GM18868 (cell line): ENCODE measurements at regions not wholly inside any gene's neighbourhood (a gene's known extent, or its start where the extent isn't known, plus 50 kb on each side); places are given as distances from the start of the nearest gene placed in this dataset.
"Not testable (repeated sequence)": the region's sequence is repeated elsewhere in the genome, so short reads cannot be mapped to it uniquely, and the experiment has no call there.

Experiments used
- ATAC-seq: cut with Tn5 transposase; IDR thresholded peaks from one replicate; pipeline ENCODE4 v1.9.1; 2021; ENCODE audit warnings: mild to moderate bottlenecking, moderate library complexity; ENCODE audit not compliant: unreplicated experiment

DNA sequence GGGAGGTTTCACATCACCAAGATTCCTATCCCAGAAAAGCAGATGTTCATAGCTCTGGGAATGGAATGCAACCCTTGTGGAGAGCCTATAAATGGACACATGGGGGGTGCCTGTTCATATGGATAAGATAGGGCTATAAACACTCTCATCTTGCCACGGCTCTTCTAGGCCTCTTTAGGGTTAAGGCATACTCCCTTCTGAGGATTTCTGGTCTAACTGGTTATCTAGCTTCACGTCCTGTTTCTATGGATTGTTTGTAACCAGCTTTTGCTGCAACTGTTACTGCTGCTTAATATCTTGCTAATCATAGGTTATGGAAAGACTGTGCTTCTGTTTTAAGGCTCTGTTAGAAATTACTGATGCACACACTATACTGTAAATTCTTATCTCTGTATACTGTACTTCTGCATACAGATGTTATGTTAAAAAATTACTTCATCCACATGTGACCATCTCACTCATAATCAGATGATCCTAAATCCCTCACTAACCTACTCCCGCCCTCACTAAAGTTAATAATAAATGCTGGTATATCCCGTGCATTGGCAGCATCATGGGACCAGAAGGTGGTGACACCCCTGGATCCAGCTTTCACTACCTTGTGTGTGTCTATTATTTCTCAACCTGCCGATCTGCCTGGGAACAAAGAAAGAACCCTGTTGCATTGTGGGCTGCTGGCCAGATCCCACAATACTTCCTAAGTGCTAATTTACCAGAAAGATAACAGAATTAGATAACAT, 68.7 kb downstream of the PRKAB2 start:
- not testable (repeated sequence) for ATAC-seq

GRCh38 chr1:147099192-147099591, 73.1 kb downstream of the PRKAB2 start:
- ATAC-seq = no peak

- not testable (repeated sequence) for ATAC-seq
Measured at GRCh38 chr1:147098338-147098973, 73.8 kb downstream of the PRKAB2 start.

DNA sequence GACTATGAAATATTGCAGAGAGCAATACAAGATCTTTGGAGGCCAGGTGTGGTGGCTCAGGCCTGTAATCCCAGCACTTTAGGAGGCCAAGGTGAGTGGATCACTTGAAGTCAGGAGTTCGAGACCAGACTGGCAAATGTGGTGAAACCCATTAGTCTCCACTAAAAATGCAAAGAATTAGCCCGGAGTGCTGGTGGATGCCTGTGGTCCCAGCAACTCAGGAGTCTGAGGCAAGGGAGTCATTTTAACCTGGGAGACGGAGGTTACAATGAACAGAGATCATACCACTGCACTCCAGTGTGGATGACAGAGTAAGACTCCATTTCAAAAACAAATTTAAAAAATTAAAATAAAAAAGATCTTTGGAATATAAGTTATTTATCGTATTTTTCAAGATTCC, 76.6 kb downstream of the PRKAB2 start:
- ATAC-seq = no peak

- no peak for ATAC-seq
Measured at GRCh38 chr1:147091801-147092200, 80.5 kb downstream of the PRKAB2 start.

DNA sequence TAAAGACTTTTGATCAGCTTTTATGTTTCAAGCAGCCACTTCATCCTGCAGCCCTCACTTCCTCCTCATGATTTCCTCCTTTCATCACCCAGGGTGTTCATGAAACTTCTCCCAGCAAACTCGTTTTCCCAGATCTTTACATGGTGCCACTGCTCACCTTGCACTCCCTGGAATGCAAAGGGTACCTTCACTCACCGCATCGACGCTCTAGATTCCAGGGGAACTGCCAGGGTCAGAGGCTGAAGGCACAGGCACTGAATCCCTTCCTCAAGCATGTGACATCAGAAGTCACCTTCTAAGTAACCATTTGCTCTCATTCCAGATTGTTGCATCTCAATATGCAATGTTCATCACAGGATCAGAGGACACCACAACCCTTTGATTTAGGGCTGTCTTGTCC, 82.8 kb downstream of the PRKAB2 start:
- no peak for ATAC-seq

DNA sequence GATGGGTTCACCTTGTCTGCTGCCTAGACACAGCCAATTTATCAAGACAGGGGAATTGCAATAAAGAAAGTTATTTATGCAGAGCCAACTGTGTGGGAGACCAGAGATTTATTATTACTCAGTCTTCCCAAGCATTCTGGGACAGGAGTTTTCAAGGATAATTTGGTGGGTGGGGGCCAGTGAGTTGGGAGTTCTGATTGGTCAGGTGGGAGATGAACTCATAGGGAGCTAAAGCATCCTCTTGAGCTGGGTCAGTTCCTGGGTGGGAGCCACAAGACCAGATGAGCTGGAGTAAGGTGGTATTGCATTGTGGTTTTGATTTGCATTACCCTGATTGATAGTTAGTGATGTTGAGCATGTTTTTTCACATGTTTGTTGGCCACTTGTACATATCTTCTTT, 86.1 kb downstream of the PRKAB2 start:
- no peak for ATAC-seq

GRCh38 chr1:147084273-147085096, 87.8 kb downstream of the PRKAB2 start:
- peak; percentile 80 for ATAC-seq

DNA sequence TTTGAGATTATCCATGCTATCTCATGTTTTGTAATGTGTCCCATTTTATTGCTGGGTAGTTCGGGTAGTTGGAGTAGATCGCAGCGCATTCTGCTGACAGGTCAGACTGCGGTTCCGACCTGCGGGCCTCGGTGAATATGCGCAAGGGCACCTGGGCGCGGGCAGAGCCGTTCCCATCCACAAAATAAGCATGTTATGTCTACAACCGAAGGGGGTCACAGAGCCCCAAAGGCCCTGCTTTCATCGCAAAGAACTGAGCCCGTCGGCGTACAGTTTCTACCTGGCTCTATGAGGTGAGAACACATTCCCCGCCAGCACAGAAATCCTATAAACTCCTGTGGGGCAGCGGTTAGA, 88.4 kb downstream of the PRKAB2 start:
- no peak for ATAC-seq

DNA sequence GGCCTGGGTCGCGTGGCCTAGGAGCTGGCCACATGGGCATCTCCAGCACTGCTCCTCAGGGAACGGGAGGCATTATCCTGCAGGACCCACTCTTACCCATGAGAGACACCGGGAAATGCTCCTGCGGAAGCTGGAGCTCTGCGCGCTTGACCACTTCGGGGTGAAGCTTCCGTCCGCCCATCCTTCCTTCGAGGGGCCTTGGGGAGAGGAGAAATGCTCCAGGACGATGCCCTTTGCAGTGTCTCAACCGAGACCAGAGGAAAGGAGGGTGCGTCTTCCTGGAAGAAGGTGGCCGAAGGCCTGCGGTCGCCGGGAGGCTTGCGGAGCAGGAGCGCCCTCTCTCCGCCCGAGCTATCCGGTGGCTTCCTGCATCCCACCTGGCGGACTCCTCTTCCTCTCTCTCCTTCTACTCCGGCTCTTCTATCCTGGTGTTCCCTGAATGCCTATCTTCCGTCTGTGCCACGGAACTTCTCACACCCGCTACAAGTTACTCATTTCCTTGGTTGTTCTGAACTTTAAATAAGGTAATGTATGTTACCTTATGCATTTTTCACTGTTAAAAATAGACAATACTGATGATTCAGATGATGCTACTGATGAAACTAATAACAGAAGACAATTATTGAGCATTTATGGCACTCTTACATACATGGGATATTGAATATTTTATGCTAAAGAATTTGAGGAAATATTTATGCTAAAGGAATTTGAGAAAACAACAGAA, 91.4 kb downstream of the PRKAB2 start:
- no peak for ATAC-seq

DNA sequence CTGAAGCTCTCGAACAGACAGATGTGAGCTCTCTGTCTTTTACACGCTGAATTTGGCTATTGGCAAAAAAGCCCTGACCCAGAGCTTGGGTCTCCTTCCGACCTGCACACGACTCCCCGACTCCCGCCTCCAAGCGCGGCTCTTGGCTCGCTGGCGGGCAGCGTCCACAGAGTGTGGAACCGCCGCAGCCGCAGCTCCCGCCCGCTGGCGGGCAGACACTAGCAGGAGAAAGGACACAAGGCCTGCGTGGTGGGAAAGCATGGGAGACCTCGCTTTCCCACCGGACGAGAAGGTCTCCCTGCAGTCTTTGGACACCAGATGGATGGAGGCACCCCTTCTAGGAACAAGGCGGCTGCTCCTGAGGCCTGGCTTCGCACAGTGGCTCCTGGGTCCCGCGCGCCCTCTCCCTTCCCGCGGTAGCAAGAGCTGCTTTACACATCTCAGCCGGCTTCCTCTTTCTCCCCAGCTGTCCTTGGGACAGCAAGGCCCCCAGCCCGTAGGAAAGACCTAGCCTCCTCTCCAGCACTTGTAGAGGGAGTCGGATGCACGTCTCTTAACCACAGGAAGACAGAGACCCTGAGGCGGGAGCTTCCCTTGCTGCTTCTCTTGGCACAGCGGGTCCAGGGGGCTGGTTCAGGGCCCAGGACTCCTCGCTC, 92.1 kb downstream of the PRKAB2 start:
- no peak for ATAC-seq

GRCh38 chr1:147079400-147080005, 92.8 kb downstream of the PRKAB2 start:
- ATAC-seq = no peak

DNA sequence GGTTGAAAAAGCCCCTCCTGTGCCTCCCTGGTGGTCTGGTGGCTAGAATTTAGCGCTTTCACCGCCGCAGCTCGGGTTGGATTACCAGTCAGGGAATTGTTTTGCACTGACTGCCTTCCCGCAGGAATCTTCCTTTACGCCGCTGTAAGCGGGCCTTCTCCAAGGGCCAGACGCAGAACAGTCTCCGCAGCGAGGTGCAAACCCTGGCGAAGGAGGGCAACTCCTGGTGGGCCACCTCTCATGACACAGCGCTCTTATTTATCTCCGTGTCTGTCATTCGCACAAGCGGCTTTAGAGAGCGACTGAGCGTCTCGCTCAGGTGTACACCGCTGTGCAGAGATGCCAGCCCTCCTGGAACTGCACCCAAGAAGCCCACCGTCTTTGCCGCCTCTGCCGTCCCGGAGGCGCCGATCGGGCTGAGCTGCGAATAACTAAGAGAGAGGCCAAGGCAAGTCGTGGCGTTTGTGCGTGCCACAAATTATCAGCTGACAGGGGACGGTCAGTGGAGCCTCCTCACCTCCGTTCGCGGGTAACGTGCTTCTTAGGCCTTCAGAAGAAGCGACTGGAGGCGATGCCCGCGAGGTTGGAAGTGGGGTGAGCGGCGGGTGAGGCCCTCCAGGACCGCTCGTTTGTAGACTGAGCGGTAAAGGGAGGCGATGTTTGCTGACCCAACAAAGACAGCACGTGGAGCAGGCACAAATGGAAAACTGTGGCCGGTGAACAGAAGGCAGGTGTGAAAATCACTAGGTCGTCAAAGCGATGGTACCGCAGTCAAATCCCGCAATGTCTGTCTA, 93.5 kb downstream of the PRKAB2 start:
- ATAC-seq = no peak

DNA sequence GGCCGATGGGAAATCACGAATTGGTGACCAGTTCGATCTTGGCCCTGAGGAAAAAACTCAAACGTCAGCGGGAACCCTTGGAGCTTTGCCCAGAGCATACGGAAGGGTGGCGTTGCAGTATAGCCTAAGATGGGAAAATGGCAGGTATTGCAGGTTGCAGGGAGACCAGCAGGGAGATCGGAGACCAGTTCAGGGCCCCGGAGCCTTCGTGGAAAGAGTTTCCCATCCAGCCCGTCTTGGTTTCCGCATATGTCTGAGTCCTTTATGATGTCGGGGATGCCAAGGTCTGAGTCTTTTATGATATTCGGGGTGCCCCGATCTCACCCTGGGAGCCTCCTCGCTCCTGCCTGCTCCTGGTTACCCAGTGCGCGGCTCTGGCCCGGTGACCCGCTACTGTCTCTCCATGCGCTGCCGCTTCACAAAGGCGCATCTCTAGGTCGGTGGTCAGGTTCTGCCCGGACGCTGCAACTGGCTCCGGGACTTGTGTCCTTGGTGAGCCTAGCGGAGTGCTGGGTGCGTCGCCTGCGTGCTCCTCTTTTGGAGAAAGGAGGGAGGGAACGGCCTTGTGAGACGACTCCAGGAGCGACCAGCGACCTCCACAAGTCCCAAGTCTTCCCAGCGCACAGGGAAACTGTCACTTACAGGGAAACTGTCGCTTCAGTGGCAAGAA, 94.2 kb downstream of the PRKAB2 start:
- ATAC-seq = no peak

DNA sequence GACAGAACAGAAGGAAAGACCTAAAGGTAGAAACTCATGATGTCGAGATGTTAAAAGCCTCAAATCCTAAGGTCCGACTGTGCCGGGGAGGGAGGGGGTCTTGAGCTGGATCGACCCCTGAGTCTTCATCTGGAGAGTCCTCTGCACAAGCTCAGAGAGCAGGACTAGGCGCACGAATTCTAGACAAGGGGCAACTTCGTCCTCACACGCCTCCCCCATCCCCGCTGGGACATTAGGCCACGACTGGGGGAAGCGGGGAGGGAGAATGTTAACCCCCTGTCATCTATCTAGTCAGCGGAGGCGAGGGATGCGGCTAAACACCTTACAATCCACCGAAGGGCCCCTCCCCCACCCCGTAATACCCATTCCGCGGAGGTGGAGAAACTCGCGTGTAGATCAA, 94.7 kb downstream of the PRKAB2 start:
- no peak for ATAC-seq

DNA sequence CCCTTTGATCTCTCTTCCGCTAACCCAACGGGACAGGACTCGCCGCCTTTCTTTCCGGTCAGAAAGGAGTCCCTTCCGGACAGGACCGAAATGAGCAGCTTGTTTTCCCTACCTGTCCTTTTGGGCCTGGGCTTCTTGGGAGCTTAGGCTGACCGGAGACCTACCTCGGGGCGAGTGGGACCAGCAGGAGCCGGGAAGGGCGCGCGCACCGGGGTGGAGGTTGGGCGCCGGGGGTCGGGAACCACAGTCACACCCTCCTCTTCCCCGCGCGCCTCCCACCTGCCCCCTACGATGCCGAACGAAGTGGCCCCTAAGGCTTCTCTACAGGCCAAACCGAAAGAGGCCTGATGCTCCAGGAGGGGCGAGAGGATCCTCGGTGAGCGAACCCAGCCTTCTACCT, 95.2 kb downstream of the PRKAB2 start:
- no peak for ATAC-seq

DNA sequence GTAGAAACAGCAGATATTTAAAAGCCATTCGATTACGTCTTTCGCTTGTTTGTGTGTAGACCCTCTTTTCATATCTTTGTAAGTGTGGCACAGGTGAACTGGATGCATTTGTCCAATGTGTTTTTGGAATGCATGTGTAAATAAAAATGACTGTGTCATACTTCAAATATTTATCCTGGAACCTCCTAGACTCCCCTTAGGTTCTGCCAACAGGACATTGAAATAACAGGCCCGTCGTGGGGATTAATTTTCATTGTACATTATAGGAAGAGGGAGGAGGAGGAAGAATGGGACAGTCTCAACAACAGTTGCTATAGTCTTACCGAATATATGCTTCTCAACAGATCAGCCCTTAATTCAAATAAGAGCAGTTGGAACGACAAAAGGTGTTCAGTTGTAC, 95.8 kb downstream of the PRKAB2 start:
- ATAC-seq = no peak

DNA sequence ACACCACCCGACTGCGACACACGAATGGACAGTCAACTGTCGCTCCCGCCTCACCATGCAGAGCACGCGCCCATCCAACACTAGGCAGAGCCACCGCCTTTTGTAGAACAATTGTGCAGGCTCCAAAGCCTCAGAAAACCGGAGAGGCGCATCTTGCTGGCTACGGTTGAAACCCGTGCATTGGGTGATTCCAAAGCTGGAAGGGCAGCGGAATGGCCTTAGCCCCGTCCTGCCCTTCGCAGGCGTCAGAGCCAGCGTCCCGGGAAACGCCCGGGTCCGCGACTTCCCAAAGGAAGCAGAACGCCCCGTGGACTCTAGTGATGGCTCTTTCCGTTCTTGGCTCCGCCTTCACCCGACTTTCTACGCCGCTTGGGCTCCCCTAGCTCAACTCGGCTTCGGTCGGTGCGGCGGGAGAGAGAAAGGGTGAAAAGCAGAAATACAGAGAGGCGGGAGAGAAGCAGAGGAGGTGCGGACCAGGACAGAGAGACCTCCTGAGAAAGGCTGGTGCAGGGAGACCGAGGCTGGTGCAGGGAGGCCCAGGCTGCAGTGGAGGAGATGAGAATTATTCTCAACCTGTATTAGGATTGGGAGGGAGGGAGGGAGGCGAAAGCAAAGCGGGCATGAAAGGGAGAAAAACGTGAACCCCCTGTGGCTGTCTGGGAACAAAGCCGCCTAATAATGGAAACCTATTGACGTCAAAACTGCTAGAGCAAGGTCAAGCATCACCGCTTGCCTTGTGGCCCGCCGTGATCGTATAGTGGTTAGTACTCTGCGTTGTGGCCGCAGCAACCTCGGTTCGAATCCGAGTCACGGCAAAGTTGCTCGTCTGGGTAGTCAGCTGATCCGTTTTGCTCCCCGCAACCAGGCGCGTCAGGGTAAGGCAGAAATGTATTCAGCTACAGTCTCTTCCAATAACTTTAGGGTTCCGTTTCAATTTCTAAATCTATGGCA, 99.5 kb downstream of the PRKAB2 start:
- no peak for ATAC-seq
